AG20443 (cell line): ENCODE measurements at regions not wholly inside any gene's neighbourhood (a gene's known extent, or its start where the extent isn't known, plus 50 kb on each side); places are given as distances from the start of the nearest gene placed in this dataset.
"Not testable (repeated sequence)": the region's sequence is repeated elsewhere in the genome, so short reads cannot be mapped to it uniquely, and the experiment has no call there.

ENCODE experiments used
- DNase-seq: peaks from one replicate; pipeline ENCODE4 v3.0.0; 2012; ENCODE audit warnings: low spot score, mixed read lengths

- DNase-seq: no peak
These were observed 487.2 kb upstream of the BCHE start for GRCh38 chr3:166324401-166324800.

DNA sequence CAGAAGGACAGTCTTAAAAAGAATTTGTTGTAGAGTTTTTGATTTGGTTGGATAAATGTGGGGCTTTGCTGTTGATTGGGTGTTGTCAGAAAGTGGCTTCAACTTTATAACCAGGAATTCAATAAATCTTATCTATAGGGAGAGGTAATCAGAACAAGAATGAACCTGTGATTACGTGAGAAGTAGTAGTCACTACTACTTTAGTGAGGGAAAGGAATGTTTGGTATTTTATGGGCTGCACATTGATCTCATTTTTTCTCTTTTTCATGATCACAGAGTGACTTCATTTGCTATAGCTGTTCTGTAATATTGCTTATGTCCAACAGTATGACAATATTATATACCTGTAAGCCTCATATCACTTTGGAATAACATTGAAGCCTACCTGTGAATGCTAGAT lies 485.2 kb upstream of the BCHE start:
- DNase-seq: no peak

GRCh38 chr3:166307756-166308350 lies 470.6 kb upstream of the BCHE start:
- DNase-seq: no peak

- no peak for DNase-seq
These were observed 467.4 kb upstream of the BCHE start for GRCh38 chr3:166304584-166304983.

- no peak for DNase-seq
These were observed 466.5 kb upstream of the BCHE start for GRCh38 chr3:166303681-166304080.

DNA sequence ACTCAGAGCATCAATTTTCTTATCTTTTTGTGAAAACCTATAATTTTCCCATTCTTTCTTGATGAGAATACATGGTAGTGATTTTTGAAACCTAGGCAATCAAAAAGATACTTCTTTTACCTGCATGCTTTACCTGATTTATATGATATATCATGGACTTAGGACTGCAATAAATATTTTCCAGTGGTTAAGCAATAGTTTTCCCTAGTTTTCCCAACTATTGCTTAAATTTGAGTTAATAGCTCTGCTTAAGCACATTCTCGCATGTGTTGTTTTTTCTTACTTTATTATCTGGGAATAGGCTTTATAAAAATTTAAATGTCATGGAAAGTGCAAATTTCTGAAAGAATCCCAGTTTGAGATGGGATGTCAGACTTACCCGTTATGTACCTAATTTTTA lies 465.1 kb upstream of the BCHE start:
- DNase-seq: no peak

DNA sequence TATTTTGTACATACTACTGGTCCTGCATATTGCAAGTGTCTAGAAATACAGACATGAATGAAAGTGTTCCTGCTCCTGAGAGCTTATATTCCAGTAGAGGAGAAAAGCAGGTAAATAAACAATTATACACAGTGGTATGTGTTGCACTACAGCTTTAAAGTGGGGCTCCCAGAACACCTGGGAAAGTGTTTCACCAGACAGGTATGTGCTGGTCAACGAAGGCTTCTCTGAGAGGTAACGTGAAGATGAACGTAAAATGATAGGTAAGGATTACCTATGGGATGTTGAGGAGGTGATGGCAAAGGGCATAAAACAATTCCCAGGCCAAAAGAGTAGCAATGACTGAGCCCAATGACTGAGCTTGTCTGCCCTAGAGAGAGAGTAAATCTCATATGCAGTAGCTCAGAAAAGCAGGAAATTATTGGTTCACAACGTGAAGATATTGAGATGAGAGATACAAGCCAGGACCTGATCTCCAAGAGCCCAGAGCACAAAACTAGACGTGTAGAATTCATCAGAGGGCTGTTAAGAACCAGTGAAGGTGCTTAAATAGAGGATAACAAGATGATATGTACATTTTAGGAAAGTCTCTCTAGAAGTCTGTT lies 459.1 kb upstream of the BCHE start:
- no peak for DNase-seq

- DNase-seq: no peak
These were observed 454.1 kb upstream of the BCHE start for GRCh38 chr3:166291186-166291955.

GRCh38 chr3:166285001-166285400 lies 447.8 kb upstream of the BCHE start:
- no peak for DNase-seq

GRCh38 chr3:166283840-166284239 lies 446.6 kb upstream of the BCHE start:
- peak; percentile 11 for DNase-seq

GRCh38 chr3:166282931-166283330 lies 445.7 kb upstream of the BCHE start:
- DNase-seq: no peak

- DNase-seq: no peak
These were observed 442.4 kb upstream of the BCHE start for GRCh38 chr3:166279636-166280035.

- no peak for DNase-seq
These were observed 437.8 kb upstream of the BCHE start for GRCh38 chr3:166275024-166275390.

DNA sequence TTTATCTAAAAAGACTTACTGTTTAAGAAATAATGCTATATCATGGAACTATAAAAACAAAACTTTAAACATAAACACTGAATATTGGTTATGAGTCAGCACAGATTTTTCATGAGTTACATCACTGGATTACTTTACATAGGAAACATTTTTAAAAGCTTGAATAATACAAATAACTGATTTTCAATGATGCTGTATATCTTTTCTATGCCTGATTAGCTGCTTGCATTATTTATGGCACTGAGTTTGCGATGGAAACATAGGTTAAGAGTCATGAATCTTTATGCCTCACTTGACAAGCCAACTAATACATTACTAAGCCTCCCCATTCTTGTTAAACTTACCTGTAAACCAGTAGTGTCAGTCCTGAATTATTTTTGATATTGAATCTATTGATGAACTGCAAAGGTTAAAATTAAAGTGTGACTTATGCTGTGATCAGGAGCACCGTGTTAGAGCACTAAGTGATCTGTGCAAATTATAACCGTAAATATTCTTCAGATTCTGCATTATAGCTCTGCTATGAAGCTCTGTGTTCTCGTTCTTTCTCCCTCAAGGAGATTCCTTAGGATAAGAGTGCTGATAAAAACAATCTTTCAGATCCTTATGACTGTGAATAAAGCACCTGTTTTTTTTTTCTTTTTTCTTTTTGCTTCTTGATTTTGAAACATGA lies 437.3 kb upstream of the BCHE start:
- no peak for DNase-seq

- DNase-seq: no peak
These were observed 433.2 kb upstream of the BCHE start for GRCh38 chr3:166270429-166270828.

GRCh38 chr3:166265153-166265552 lies 427.9 kb upstream of the BCHE start:
- DNase-seq: no peak

- no peak for DNase-seq
These were observed 426.2 kb upstream of the BCHE start for GRCh38 chr3:166263460-166263859.

DNA sequence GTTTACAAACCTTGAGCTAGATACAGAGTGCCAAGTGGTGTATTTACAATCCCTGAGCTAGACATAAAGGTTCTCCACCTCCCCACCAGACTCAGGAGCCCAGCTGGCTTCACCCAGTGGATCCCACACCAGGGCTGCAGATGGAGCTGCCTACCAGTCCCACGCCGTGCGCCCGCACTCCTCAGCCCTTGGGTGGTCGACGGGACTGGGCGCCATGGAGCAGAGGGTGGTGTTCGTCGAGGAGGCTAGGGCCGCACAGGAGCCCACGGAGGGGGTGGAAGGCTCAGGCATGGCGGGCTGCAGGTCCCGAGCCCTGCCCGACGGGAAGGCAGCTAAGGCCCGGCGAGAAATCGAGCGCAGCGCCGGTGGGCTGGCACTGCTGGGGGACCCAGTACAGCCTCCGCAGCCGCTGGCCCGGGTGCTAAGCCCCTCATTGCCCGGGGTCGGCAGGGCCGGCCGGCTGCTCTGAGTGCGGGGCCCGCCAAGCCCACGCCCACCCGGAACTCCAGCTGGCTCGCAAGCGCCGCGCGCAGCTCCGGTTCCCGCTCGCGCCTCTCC lies 421.1 kb upstream of the BCHE start:
- not testable (repeated sequence) for DNase-seq

GRCh38 chr3:166257715-166258114 lies 420.5 kb upstream of the BCHE start:
- no peak for DNase-seq

DNA sequence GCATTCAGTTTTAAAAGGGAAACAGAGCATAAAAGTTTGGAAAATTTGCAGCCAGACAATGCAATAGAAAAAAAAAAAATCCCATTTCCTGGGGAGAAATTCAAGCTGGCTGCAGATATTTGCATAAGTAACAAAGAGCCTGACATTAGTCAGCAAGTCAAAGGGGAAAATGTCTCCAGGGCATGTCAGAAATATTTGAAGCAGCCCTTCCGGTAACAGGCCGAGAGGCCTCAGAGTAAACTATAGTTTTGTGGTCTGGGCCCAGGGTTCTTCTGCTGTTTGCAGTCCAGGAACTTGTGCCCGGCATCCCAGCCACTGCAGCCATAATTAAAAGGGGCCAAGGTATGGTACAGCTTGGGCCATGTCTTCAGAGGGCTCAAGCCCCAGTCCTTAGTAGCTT lies 411.6 kb upstream of the BCHE start:
- DNase-seq: no peak

- no peak for DNase-seq
These were observed 406.3 kb upstream of the BCHE start for GRCh38 chr3:166243511-166243910.

- no peak for DNase-seq
These were observed 385.9 kb upstream of the BCHE start for GRCh38 chr3:166223120-166223519.

GRCh38 chr3:166211451-166211850 lies 374.2 kb upstream of the BCHE start:
- DNase-seq: no peak
